Erythroblast (primary cell): ENCODE measurements at regions not wholly inside any gene's neighbourhood (a gene's known extent, or its start where the extent isn't known, plus 50 kb on each side); places are given as distances from the start of the nearest gene placed in this dataset.
"Not testable (repeated sequence)": the region's sequence is repeated elsewhere in the genome, so short reads cannot be mapped to it uniquely, and the experiment has no call there.

Experiments
- DNase-seq, 2 experiments: peaks; one replicate each; lab custom pipeline; 2025; lab: John Stamatoyannopoulos, UW

GRCh38 chr9:41754822-41755221 is 374.4 kb downstream of the CNTNAP3B start:
- not testable (repeated sequence) for DNase-seq

DNA sequence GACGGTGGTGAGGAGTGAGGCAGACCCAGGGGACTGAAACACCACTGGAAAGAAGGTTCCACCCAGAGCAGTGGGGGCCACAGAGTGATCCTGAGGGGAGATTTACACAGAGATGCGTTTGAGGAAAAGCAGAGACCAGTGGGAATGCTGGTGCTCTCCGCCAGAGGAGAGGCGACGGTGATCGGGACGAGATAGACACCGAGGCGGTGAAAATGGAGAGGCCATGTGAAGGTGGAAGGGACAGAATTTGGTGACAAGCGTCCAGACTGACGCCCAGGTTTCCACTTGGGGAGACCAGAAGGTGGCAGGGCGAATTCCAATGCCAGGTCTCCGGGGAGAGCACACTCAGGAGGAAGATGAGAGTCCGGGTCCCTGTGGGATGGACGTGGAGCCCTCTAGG is 374.8 kb downstream of the CNTNAP3B start:
- not testable (repeated sequence) for DNase-seq

DNA sequence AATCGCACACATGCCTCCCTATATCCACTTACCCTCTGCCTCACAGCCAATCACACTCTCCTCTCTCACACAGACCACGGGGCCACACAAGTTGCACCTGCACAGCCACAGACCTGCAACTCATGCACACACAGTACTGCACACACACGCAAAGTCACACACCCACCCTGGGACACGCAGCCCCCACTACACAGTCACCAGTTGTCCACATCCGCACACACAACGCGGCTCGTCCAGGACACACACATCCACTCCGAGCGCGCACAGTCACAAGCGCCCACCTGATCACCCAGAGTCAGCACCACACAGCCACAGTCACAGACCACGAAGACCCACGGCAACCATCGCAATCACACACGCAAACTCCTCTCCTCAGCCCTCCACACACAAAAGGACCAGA is 387.3 kb downstream of the CNTNAP3B start:
- not testable (repeated sequence) for DNase-seq

DNA sequence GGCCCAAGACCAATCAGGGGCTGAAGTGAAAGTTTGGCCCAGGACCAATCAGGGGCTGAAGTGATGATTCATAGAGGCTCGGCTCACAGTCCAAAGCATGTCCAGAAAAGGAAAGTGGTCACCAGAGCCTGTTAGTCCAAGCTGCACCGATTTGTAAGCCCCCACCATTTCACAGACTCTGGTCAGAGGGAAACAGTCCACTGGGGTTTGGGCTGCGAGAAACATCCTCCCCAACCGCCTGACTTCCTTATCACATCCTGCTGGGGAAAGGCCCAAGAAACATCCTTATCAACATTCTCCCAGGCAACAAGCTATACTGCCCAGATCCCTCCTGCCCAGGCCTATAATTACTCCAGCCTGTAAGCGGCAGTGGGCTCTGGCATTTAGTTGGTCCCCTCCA is 388.1 kb downstream of the CNTNAP3B start:
- not testable (repeated sequence) for DNase-seq

DNA sequence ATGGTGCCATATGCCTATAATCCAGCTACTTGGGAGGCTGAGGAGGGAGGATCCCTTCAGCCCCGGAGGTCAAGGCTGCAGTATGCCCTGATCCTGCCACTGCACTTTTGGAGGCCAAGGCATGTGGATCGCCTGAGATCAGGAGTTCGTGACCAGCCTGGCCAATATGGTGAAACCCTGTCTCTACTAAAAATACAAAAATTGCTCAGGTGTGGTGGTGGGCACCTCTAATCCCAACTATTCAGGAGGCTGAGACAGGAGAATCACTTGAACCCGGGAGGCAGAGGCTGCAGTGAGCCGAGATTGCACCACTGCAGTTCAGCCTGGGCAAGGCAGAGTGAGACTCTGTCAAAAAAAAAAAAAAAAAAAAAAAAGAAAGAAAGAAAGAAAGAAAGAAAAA is 390.5 kb downstream of the CNTNAP3B start:
- DNase-seq = not testable (repeated sequence)

- DNase-seq = not testable (repeated sequence)
Measured at GRCh38 chr9:41699190-41699589, 430.0 kb downstream of the CNTNAP3B start.

DNA sequence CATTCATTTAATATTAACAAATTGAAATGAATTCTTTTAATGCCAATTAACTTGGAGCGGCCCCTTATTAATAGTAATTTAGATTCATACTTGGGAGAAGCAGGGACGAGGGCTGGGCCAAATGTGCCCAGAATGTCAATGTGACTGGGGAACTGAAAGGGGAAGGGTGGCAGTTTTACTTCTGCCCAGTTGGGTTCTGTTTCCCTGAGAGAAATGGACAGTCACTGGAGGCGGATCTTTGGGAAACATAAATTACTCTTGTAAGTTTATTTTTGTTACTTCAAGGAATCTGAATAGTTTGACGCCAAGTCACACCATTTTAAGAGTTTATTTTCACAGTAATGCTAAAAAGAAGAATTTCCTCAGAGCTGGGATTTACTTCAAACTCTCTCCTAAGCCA is 432.1 kb downstream of the CNTNAP3B start:
- not testable (repeated sequence) for DNase-seq

DNA sequence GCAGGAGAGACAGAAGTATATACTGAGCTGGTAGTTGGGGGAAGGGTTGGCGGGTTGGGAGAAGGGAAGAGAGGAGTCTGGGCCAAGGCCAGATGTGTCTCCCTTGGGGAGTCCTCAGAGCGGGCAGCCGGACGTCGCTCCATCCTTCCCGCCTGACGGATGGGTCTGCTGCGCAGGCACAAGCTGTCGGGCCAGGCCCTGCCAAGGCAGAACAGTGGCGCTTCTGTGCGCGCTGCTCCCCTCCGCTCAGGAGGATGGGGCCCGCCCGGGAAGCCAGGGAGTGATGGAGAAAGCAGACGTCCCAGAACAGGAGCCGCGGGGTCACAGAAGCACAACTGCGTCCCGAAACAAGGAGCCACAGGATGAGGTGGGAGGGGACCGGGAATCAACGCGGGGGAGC is 449.9 kb downstream of the CNTNAP3B start:
- DNase-seq = not testable (repeated sequence)

GRCh38 chr9:41663497-41664036 is 465.7 kb downstream of the CNTNAP3B start:
- not testable (repeated sequence) for DNase-seq

- DNase-seq = not testable (repeated sequence)
Measured at GRCh38 chr9:41658706-41659105, 469.6 kb upstream of the ZNG1F start.

- DNase-seq = not testable (repeated sequence)
Measured at GRCh38 chr9:41658116-41658515, 469.0 kb upstream of the ZNG1F start.

GRCh38 chr9:41657141-41657540 is 468.0 kb upstream of the ZNG1F start:
- DNase-seq = not testable (repeated sequence)

- DNase-seq = not testable (repeated sequence)
Measured at GRCh38 chr9:41655071-41655554, 466.0 kb upstream of the ZNG1F start.

- DNase-seq = not testable (repeated sequence)
Measured at GRCh38 chr9:41654349-41654748, 465.2 kb upstream of the ZNG1F start.

- DNase-seq = not testable (repeated sequence)
Measured at GRCh38 chr9:41653560-41654340, 464.6 kb upstream of the ZNG1F start.

- not testable (repeated sequence) for DNase-seq
Measured at GRCh38 chr9:41652800-41653199, 463.7 kb upstream of the ZNG1F start.

DNA sequence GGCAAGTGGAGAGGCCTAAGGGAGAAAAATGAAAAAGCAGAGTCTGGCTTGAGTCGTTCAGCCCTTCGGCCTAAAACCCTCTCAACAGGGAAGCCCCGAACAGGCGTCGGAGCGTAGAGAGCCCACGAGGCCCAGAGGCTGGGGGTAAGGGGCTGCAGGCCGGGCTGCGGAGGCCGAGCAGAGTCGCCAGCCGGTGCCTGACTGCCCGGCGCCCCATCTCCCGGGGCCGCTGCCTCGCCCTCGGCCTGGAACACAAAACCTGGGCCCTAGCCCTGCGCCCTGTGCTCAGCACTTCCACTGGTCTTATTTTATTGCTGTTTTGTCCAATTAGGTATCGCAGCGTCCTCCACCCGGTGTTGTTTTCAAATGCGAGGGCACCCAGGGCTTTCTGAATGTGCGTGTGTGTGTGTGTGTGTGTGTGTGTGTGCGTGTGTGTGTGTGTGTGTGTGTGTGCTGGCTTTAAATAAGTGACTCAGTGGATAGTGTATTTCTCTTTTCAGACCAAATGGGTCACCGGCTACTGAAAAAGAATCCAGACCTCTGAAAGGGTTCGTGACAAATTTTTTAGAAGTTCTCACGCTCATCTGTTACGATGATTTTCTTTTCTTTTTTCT is 463.1 kb upstream of the ZNG1F start:
- not testable (repeated sequence) for DNase-seq

GRCh38 chr9:41650086-41650485 is 461.0 kb upstream of the ZNG1F start:
- not testable (repeated sequence) for DNase-seq

DNA sequence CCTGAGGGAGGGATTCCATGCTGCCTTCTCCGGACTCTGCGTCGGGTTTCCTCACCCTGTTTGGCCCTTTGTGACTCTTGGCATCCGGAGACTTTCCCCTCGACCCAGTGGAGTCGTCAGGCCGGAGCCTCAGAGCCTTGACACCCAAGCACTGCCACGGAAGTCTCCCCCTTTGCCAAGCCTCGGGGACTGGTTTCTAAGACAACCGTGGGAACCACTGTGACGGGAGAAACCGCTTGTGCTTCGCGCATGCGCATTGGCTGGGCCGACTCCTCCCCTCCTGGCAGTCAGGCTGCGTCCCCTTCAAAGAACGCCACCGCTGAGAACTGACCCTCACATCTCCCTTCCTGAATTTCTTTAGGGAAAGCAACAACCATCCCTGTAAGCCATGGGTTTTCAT is 459.4 kb upstream of the ZNG1F start:
- DNase-seq = peak in 1 of 2 experiments; percentile 25

GRCh38 chr9:41646246-41646645 is 457.1 kb upstream of the ZNG1F start:
- DNase-seq = not testable (repeated sequence)

DNA sequence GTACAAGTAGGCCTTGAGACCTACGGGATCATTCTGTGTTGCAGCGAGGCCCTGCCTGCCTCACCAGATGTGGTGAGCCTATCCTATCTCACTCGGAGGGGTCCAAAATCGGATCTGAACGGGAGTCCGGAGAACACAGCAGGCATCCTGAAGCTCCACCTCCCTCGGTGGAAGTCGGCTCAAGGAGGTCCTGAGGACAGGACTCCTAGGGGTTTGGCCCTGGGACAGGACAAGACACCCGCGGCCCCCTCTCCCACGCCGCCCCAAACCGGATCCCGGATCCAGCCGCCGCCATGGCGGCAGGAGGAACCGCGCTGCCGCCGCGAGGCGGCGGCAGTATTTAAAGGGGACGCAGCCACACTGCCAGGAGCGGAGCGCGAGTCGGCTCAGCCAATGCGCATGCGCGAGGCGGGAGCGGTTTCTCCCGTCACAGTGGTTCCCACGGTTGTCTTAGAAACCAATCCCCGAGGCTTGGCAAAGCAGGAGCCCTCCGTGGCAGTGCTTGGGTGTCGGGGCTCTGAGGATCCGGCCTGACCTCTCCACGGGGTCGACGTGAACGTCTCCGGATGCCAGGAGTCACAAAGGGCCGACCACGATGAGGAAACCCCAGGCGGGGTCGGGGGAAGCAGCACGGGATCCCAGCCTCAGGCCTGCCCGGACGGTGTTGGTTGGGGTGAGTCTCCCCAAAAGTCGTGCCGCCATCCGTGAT is 454.6 kb upstream of the ZNG1F start:
- DNase-seq = peak; percentile 84 to 87

DNA sequence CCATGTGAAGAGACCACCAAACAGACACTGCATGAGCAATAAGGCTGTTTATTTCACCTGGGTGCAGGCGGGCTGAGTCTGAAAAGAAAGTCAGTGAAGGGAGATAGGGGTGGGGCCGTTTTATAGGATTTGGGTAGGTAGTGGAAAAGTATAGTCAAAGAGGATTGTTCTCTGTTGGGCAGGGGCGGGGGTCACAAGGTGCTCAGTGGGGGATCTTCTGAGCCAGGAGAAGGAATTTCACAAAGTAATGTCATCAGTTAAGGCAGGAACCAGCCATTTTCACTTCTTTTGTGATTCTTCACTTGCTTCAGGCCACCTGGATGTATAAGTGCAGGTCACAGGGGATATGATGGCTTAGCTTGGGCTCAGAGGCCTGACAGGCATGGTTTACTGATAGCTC is 444.6 kb upstream of the ZNG1F start:
- not testable (repeated sequence) for DNase-seq
